Mucosa of stomach (tissue), 1 donor: ENCODE measurements at regions not wholly inside any gene's neighbourhood (a gene's known extent, or its start where the extent isn't known, plus 50 kb on each side); places are given as distances from the start of the nearest gene placed in this dataset.

Experiments used
- H3K27me3 ChIP-seq: one replicate; pipeline ENCODE4 v1.7.0; 2013; ENCODE audit warnings: mild to moderate bottlenecking, low read length; ENCODE audit not compliant: control insufficient read depth, insufficient read depth
- H3K36me3 ChIP-seq: one replicate; pipeline ENCODE4 v1.7.0; 2013; ENCODE audit warnings: low read length; ENCODE audit not compliant: control insufficient read depth, insufficient read depth
- H3K4me1 ChIP-seq: one replicate; pipeline ENCODE4 v1.7.0; 2013; ENCODE audit warnings: mild to moderate bottlenecking, low read length; ENCODE audit not compliant: control insufficient read depth, insufficient read depth
- H3K4me3 ChIP-seq: one replicate; pipeline ENCODE4 v1.7.0; 2013; ENCODE audit warnings: low read length
- H3K9ac ChIP-seq: one replicate; pipeline ENCODE4 v1.7.0; 2013; ENCODE audit warnings: mild to moderate bottlenecking, low read length, moderate library complexity
- H3K9me3 ChIP-seq: one replicate; pipeline ENCODE4 v1.7.0; 2013; ENCODE audit warnings: mild to moderate bottlenecking, low read length, moderate library complexity; ENCODE audit not compliant: control insufficient read depth
- donor health status: Pancreatic carcinoma.

DNA sequence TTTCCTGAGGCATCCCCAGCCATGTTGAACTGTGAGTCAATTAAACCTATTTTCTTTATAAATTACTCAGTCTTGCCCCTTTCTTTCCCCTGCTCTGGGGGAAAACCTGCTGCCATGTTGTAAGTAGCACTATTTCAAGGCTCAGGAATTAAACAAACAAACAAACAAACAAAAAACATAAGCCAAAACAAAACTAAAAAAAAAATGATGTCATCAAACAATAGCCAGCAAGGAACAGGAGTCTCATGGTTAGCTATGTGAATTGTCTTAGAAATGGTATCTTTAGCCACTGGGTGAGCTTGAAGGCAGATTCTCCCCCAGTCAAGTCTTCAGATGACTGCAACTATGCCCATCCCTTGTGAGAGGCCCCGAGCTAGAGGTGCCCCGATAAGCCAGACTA, 823.4 kb upstream of the ZEB2 start:
- Histone ChIP-seq H3K27me3 (no peaks in the 10 kb centered on the region), H3K36me3 (no peaks in the 10 kb centered on the region), H3K9ac (no peak overlapping the region), H3K4me1 (no peaks in the 10 kb centered on the region), H3K4me3 (no peak overlapping the region), H3K9me3 (no peaks in the 10 kb centered on the region)

DNA sequence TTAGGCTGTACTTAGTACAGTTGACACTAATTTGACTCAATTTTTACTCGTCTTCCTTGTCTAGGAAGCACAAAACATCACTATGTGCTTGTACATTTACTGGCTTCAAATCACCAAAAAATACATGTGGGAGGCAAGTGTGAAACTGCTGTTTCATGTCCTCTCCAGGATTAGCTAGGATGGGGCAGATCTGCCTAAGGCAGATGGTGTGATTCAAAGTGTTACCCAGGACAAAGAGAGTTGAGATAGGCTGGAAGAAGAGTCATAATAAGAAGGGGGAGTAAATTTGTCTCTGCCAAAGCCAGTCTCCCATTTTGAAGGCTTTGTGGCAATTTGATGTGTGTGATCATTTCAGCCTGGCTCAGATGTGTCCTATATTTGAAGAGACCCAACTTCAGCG, 821.6 kb upstream of the ZEB2 start:
- no peaks in the 10 kb centered on the region for H3K4me1 ChIP-seq
- H3K9ac ChIP-seq, result no peak overlapping the region
- no peaks in the 10 kb centered on the region for H3K27me3 ChIP-seq
- no peaks in the 10 kb centered on the region for H3K36me3 ChIP-seq
- H3K9me3 ChIP-seq, result no peaks in the 10 kb centered on the region
- no peak overlapping the region for H3K4me3 ChIP-seq

DNA sequence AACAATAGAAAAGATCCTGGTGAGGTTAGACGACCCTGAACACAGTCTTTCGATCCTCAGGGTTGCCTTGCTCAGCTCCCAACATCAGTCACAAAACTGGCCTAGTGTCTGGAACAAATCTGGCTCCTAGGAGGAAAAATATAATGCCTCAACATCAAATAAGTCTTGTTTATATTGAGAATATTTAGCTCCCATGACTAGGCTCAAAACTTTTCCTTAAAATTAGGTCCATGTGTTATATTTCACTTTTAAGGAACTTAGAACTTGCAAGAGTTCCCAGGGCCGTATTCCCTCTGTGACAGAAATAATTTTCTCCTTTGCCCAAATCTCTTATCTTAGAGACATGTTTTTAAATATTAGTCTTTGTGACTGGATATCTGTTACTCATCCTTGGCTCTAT, 819.7 kb upstream of the ZEB2 start:
- H3K36me3 ChIP-seq, result no peaks in the 10 kb centered on the region
- H3K4me1 ChIP-seq, result no peaks in the 10 kb centered on the region
- H3K27me3 ChIP-seq, result no peaks in the 10 kb centered on the region
- no peak overlapping the region for H3K4me3 ChIP-seq
- H3K9me3 ChIP-seq, result no peaks in the 10 kb centered on the region
- H3K9ac ChIP-seq, result no peak overlapping the region

DNA sequence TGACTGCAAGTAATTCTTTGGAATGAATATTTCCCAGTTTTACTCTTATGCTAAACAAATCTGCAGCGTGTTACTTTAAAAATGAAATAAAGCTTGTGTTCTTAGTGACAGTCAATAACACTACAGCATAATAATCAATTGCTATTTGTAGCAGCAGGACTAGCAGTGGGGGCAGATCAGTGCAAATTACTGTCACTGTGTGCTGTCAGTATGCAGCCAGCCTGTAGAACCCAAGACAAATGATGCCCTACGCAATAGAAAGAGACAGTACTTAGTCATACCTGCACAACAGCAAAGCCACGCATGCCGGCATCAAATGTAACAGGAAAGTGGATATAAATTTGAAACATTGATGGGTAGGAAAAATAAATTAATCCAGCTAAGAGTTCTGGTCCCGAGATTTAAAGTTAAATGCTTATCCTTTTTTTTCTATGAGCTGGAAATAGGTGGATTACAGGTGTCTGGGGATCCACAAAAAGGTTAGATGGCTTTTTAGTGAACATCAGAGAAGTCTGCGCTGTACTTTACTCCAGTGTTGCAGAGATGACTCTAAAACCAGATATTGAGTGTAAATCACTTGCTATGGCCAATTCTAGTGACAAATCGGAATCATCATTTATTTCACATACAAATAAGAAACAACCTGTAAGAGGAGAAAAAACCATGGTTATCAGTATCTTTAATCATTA, 812.4 kb upstream of the ZEB2 start:
- Histone ChIP-seq H3K36me3 (no peaks in the 10 kb centered on the region), H3K9me3 (no peaks in the 10 kb centered on the region), H3K9ac (no peak overlapping the region), H3K4me1 (no peaks in the 10 kb centered on the region), H3K27me3 (no peaks in the 10 kb centered on the region), H3K4me3 (no peak overlapping the region)

DNA sequence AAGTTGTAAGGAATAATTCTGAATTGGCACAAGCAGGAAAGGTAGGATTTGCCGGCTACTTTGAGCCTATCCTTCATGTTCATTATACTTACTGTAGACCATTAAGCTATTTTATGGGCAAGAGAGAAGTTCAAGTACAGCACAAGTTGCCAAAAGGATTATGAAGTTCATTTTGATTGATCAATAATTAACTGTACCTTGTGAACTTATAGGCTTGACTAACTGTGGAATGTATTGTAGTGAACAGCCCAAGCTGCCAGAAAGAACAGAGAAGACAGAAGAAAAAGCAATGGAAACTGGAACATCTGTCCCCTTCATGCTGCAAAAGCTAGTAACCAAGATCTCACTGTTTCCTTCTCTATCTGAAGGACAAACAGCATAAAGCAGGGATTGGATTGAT, 810.1 kb upstream of the ZEB2 start:
- H3K36me3 ChIP-seq, result no peaks in the 10 kb centered on the region
- H3K4me1 ChIP-seq, result no peaks in the 10 kb centered on the region
- H3K9ac ChIP-seq, result no peak overlapping the region
- no peaks in the 10 kb centered on the region for H3K9me3 ChIP-seq
- H3K27me3 ChIP-seq, result no peaks in the 10 kb centered on the region
- no peak overlapping the region for H3K4me3 ChIP-seq

DNA sequence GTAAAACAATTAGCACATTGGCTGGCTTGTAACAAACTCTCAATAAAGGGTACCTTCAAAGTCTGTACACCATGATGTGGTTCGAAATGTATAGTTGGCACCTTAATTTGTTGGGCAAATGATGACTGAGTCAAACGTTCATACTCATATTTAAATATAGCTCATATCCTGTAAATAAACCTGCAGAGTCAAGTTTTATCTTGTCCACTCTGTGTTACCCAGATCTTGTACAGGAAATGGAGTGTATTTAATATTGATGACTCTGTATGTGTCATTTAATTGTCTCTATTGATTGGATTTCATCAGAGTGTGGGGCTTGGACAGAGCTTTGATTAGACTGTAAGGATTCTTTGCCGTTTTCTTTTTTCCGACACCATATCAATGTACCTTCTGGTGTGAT, 805.6 kb upstream of the ZEB2 start:
- H3K9me3 ChIP-seq, result no peaks in the 10 kb centered on the region
- no peak overlapping the region for H3K4me3 ChIP-seq
- H3K27me3 ChIP-seq, result no peaks in the 10 kb centered on the region
- H3K36me3 ChIP-seq, result no peaks in the 10 kb centered on the region
- no peaks in the 10 kb centered on the region for H3K4me1 ChIP-seq
- H3K9ac ChIP-seq, result no peak overlapping the region

DNA sequence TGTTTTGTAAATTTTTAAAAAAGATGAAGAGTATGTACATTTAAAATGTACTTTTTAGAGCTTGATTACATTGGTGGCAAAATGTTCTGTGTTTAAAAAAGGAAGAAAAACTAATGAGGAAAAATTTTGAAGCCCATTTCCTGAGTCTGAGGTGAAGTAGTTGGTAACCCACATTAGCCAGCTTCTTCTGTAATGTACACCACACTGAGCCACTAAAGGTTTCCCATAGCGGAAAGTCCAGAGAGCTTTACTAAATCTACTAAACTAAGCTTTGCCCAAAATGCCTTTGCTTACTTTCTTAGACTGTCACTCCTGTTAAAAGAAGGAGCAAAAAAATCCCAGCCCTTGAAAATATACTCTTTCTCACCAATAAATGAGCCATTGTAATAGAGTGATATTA, 804.8 kb upstream of the ZEB2 start:
- Histone ChIP-seq H3K4me3 (no peak overlapping the region), H3K27me3 (no peaks in the 10 kb centered on the region), H3K9ac (no peak overlapping the region), H3K9me3 (no peaks in the 10 kb centered on the region), H3K36me3 (no peaks in the 10 kb centered on the region), H3K4me1 (no peaks in the 10 kb centered on the region)

DNA sequence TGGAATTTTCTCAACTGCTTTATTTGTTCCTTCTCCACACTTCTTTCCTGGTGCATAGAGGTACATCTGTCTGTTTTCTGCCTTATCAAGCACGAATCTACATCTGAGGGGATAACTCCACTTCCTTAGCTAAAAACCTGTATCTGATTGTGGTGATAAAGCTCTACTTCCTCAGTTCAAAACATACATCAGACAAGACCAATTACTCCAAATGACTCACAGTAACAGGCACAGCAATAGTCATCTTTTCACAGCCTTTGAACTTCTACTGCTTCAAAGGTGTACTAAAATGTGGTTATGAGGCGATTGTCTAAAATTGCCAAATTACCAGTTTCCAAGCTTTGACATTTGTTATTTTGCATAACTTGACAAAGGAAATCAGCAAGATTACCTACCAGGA, 803.6 kb upstream of the ZEB2 start:
- Histone ChIP-seq H3K36me3 (no peaks in the 10 kb centered on the region), H3K4me1 (no peaks in the 10 kb centered on the region), H3K4me3 (no peak overlapping the region), H3K9ac (no peak overlapping the region), H3K27me3 (no peaks in the 10 kb centered on the region), H3K9me3 (no peaks in the 10 kb centered on the region)

DNA sequence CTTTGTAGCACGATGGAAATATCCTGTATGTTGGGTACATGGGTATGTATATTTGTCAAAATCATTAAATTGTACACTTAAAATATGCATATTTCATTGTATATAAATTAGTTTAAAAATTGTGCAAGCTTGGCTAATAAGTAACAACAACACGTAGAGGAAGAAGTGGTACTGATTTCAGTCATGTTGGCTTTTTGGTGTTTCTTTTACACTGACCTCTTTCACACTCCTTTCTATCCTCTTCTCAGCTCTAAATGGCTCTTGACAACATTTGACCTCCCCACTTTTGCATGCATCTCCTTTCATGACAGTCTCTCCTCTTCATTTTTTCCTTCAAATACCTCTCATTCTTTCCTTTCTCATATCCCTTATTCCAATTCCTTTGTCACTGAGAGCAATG, 801.4 kb upstream of the ZEB2 start:
- Histone ChIP-seq H3K4me1 (no peaks in the 10 kb centered on the region), H3K9me3 (no peaks in the 10 kb centered on the region)

DNA sequence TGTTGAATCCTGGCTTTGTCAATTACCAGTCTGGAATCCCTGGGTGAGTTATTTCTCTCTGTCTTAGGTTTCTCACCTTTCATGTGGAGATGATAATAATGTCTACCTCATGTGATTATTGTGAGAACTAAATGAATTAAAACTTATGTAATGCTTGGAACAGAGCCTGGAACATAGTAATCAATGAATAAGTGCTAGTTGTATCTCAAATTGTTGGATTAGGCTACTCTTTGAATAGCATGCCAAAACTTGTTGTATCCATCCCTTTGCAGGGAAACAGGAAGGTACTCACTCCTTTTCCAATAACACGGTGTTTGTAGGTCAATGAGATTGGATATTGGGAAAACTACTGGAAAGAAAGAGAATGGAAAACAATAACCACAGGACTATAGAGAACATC, 796.6 kb upstream of the ZEB2 start:
- Histone ChIP-seq H3K9ac (no peak overlapping the region), H3K4me1 (no peaks in the 10 kb centered on the region), H3K4me3 (no peak overlapping the region), H3K9me3 (no peaks in the 10 kb centered on the region), H3K36me3 (no peaks in the 10 kb centered on the region), H3K27me3 (no peaks in the 10 kb centered on the region)

More for the DNA sequence above, 801.4 kb upstream of the ZEB2 start:
- no peak overlapping the region for H3K9ac ChIP-seq
- no peaks in the 10 kb centered on the region for H3K36me3 ChIP-seq
- no peaks in the 10 kb centered on the region for H3K27me3 ChIP-seq
- H3K4me3 ChIP-seq, result no peak overlapping the region

DNA sequence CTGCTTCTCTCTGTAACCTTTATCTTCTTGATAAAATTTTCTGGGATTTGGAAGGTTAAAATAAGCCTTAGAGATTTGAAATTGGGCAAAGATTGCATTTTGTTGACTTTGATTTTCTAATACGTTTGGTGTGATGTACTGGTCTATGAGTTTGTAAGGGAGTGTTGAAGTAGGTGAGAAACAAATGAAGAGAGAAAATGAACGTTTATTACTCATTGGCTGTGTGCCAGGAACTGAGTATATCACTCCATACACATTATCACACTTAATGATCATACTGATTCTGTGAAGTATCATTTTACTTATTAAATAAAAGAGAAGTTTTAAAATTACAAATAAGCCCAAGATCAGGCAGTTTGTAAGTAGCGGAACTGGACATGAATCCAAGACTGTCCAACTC, 795.1 kb upstream of the ZEB2 start:
- Histone ChIP-seq H3K27me3 (no peaks in the 10 kb centered on the region), H3K4me1 (no peaks in the 10 kb centered on the region), H3K9me3 (no peaks in the 10 kb centered on the region), H3K36me3 (no peaks in the 10 kb centered on the region), H3K4me3 (no peak overlapping the region), H3K9ac (no peak overlapping the region)

DNA sequence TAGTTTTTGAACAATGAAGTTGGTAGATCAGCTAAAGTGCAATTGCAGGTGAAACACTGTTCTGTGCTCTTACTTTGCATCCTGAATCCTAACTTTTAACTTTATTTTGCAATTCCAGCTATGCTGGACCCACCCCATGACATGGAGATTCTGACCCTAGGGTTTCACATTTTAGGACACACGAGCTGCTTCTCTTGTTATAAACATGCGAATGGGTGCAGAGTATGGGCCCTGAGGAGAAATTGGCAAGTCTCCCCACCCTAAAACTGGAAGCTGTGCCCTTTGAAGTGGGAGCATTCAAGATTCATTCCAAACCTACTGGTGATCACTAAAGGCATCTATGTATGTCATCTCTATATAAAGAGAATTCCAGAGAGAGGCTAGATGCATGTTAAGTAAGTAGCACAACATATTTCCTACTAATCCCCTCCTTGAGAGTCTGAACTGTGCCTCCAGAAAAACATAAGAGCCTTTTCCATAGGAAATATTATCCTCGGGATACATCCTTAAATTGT, 794.3 kb upstream of the ZEB2 start:
- H3K4me1 ChIP-seq, result no peaks in the 10 kb centered on the region
- no peak overlapping the region for H3K9ac ChIP-seq
- no peaks in the 10 kb centered on the region for H3K27me3 ChIP-seq
- no peaks in the 10 kb centered on the region for H3K36me3 ChIP-seq
- H3K9me3 ChIP-seq, result no peaks in the 10 kb centered on the region
- no peak overlapping the region for H3K4me3 ChIP-seq

DNA sequence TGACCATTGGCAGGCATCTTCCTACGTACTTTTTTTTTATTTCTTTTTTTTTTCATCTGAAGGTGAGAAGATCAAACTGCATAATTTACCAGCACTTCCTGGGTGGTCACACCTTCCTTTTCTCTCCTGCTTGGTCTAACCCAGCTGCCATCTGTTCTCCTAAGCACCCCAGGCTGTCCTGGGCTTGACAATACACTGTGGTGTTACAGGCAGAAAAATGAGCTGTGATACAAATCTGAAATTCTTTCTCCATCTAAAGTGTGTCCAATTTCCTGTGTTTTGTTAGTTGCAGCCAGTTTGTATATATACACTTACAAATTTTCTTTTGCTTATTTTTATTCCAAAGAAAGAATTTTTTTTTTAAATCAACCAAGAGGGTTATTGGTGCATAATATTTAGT, 786.0 kb upstream of the ZEB2 start:
- Histone ChIP-seq H3K9ac (no peak overlapping the region), H3K9me3 (no peaks in the 10 kb centered on the region), H3K4me3 (no peak overlapping the region), H3K27me3 (no peaks in the 10 kb centered on the region), H3K4me1 (no peaks in the 10 kb centered on the region), H3K36me3 (no peaks in the 10 kb centered on the region)
